GM12891 (cell line): ENCODE measurements at regions not wholly inside any gene's neighbourhood (a gene's known extent, or its start where the extent isn't known, plus 50 kb on each side); places are given as distances from the start of the nearest gene placed in this dataset.

Experiments used
- DNase-seq: peaks from one replicate; pipeline ENCODE4 v3.0.0; 2011; ENCODE audit warnings: low spot score; ENCODE audit not compliant: insufficient read length
- FAIRE-seq: peaks from 2 replicates; lab custom pipeline; 2011; peaks lifted over from hg19 to GRCh38; lab: Jason Lieb, UNC
- PAX5 ChIP-seq: IDR thresholded peaks from 2 replicates; pipeline ENCODE4 v1.6.1; 2011; ENCODE audit warnings: low read length, moderate library complexity, mild to moderate bottlenecking; ENCODE audit not compliant: insufficient read depth, severe bottlenecking
- POLR2A ChIP-seq: IDR thresholded peaks from 2 replicates; pipeline ENCODE4 v1.6.1; 2011; ENCODE audit warnings: low read depth, low read length, control low read depth
- POLR2AphosphoS5 ChIP-seq: IDR thresholded peaks from 2 replicates; pipeline ENCODE4 v1.6.1; 2011; ENCODE audit warnings: low read depth, low read length, control low read depth
- POU2F2 ChIP-seq: IDR thresholded peaks from 2 replicates; pipeline ENCODE4 v1.6.1; 2011; ENCODE audit warnings: low read depth, mild to moderate bottlenecking, control low read depth, low read length, moderate library complexity
- SPI1 ChIP-seq: IDR thresholded peaks from 2 replicates; pipeline ENCODE4 v1.6.1; 2011; ENCODE audit warnings: low read depth, low read length, control low read depth
- TAF1 ChIP-seq: IDR thresholded peaks from 2 replicates; pipeline ENCODE4 v1.6.1; 2011; ENCODE audit warnings: low read depth, low read length, control low read depth

GRCh38 chr5:54738973-54739367 is 221.4 kb downstream of the SNX18 start:
- FAIRE-seq (no peak), DNase-seq (no peak)

GRCh38 chr5:54738118-54738972 is 220.8 kb downstream of the SNX18 start:
- no peak for TF ChIP-seq PAX5
- no peak for TF ChIP-seq TAF1
- no peak for TF ChIP-seq POLR2A
- no peak for TF ChIP-seq POU2F2
- TF ChIP-seq SPI1 = no peak
- no peak for TF ChIP-seq POLR2AphosphoS5
- FAIRE-seq = no peak
- DNase-seq = no peak

More at GRCh38 chr5:54738973-54739367, 221.4 kb downstream of the SNX18 start:
- TF ChIP-seq TAF1 = no peak
- TF ChIP-seq POLR2A = no peak
- no peak for TF ChIP-seq POLR2AphosphoS5
- TF ChIP-seq SPI1 = no peak
- TF ChIP-seq POU2F2 = no peak
- TF ChIP-seq PAX5 = no peak

- TF ChIP-seq POLR2A (no peak), POLR2AphosphoS5 (no peak), TAF1 (no peak), POU2F2 (no peak), PAX5 (no peak), SPI1 (no peak)
- no peak for FAIRE-seq
- no peak for DNase-seq
These were observed 218.6 kb downstream of the SNX18 start for GRCh38 chr5:54736003-54736797.

- FAIRE-seq (no peak), DNase-seq (no peak)
- TF ChIP-seq POLR2AphosphoS5 (no peak), POLR2A (no peak), PAX5 (no peak), SPI1 (no peak), POU2F2 (no peak), TAF1 (no peak)
These were observed 215.5 kb downstream of the SNX18 start for GRCh38 chr5:54733101-54733500.

GRCh38 chr5:54732108-54732507 is 214.5 kb downstream of the SNX18 start:
- FAIRE-seq (no peak), DNase-seq (no peak)
- TF ChIP-seq TAF1 = no peak
- no peak for TF ChIP-seq POU2F2
- no peak for TF ChIP-seq POLR2AphosphoS5
- no peak for TF ChIP-seq SPI1
- no peak for TF ChIP-seq PAX5
- TF ChIP-seq POLR2A = no peak

GRCh38 chr5:54728588-54728915 is 211.0 kb downstream of the SNX18 start:
- DNase-seq (no peak), FAIRE-seq (no peak)
- TF ChIP-seq POLR2A (no peak), POLR2AphosphoS5 (no peak), TAF1 (no peak), PAX5 (no peak), POU2F2 (no peak), SPI1 (no peak)

GRCh38 chr5:54727874-54728587 is 210.5 kb downstream of the SNX18 start:
- DNase-seq (no peak), FAIRE-seq (no peak)
- no peak for TF ChIP-seq TAF1
- no peak for TF ChIP-seq POLR2A
- TF ChIP-seq POU2F2 = no peak

GRCh38 chr5:54725391-54726280 is 208.1 kb downstream of the SNX18 start:
- no peak for DNase-seq
- FAIRE-seq = no peak
- TF ChIP-seq POLR2AphosphoS5 (no peak), PAX5 (no peak), POU2F2 (no peak), TAF1 (no peak), POLR2A (no peak), SPI1 (no peak)
